KMS-11 (cell line): ENCODE measurements at regions not wholly inside any gene's neighbourhood (a gene's known extent, or its start where the extent isn't known, plus 50 kb on each side); places are given as distances from the start of the nearest gene placed in this dataset.

Experiments
- H2AFZ ChIP-seq: fragments of 200-600 bp; sonication (generic); 2 replicates; pipeline ENCODE4 v1.6.1; 2016; ENCODE audit warnings: antibody characterized with exemption, mixed run types, low read depth
- H3K27ac ChIP-seq: fragments of 200-600 bp; sonication (generic); 2 replicates; pipeline ENCODE4 v1.6.1; 2016; ENCODE audit warnings: mild to moderate bottlenecking, mixed run types
- H3K27me3 ChIP-seq: fragments of 200-600 bp; sonication (generic); 2 replicates; pipeline ENCODE4 v1.6.1; 2017; ENCODE audit warnings: mild to moderate bottlenecking, low read depth, mixed run types, moderate library complexity; ENCODE audit not compliant: insufficient read depth
- H3K36me3 ChIP-seq: fragments of 200-600 bp; sonication (generic); 2 replicates; pipeline ENCODE4 v1.6.1; 2017; ENCODE audit warnings: mild to moderate bottlenecking, mixed run types; ENCODE audit not compliant: insufficient read depth
- H3K4me1 ChIP-seq: fragments of 200-600 bp; sonication (generic); 2 replicates; pipeline ENCODE4 v1.6.1; 2016; ENCODE audit warnings: mild to moderate bottlenecking, low read depth, mixed run types; ENCODE audit not compliant: poor library complexity, severe bottlenecking
- H3K4me2 ChIP-seq: fragments of 200-600 bp; sonication (generic); 2 replicates; pipeline ENCODE4 v1.7.0; 2016; ENCODE audit warnings: mild to moderate bottlenecking, mixed run types
- H3K4me3 ChIP-seq: fragments of 200-600 bp; sonication (generic); IDR thresholded peaks from 2 replicates; pipeline ENCODE4 v1.6.1; 2017; ENCODE audit warnings: low read depth, low read length, mixed read lengths; ENCODE audit not compliant: insufficient read depth
- H3K79me2 ChIP-seq: fragments of 200-600 bp; sonication (generic); 2 replicates; pipeline ENCODE4 v1.6.1; 2016; ENCODE audit warnings: low read depth, mixed run types; ENCODE audit not compliant: insufficient read depth
- H3K9ac ChIP-seq: fragments of 200-600 bp; sonication (generic); 2 replicates; pipeline ENCODE4 v1.6.1; 2016; ENCODE audit warnings: mild to moderate bottlenecking, mixed run types
- H4K20me1 ChIP-seq: fragments of 200-600 bp; sonication (generic); 2 replicates; pipeline ENCODE4 v1.6.1; 2016; ENCODE audit warnings: mild to moderate bottlenecking, mixed run types; ENCODE audit not compliant: insufficient read depth
- CTCF ChIP-seq: fragments of 200-600 bp; sonication (generic); conservative IDR thresholded peaks from 2 replicates; pipeline ENCODE4 v1.6.1; 2017; ENCODE audit warnings: low read depth, mild to moderate bottlenecking, antibody characterized with exemption, low read length, moderate library complexity, mixed read lengths

- Histone ChIP-seq H3K4me2 (no peak overlapping the region), H2AFZ (no peak overlapping the region), H3K4me1 (no peaks in the 10 kb centered on the region), H3K27ac (no peak overlapping the region), H3K27me3 (no peaks in the 10 kb centered on the region), H3K4me3 (no peak overlapping the region), H3K9ac (no peak overlapping the region), H4K20me1 (no peaks in the 10 kb centered on the region), H3K79me2 (no peaks in the 10 kb centered on the region), H3K36me3 (no peaks in the 10 kb centered on the region)
- TF ChIP-seq CTCF = no peak
Observed at GRCh38 chr4:126298271-126298670, 983.5 kb downstream of the FAT4 start.

- no peak for TF ChIP-seq CTCF
- H3K36me3 ChIP-seq = no peaks in the 10 kb centered on the region
- no peak overlapping the region for H3K4me3 ChIP-seq
- H3K4me2 ChIP-seq = no peak overlapping the region
- no peaks in the 10 kb centered on the region for H3K79me2 ChIP-seq
- no peaks in the 10 kb centered on the region for H3K27me3 ChIP-seq
- H3K4me1 ChIP-seq = no peaks in the 10 kb centered on the region
- no peaks in the 10 kb centered on the region for H4K20me1 ChIP-seq
- no peak overlapping the region for H3K9ac ChIP-seq
- H2AFZ ChIP-seq = no peak overlapping the region
- no peak overlapping the region for H3K27ac ChIP-seq
Observed at GRCh38 chr4:126306152-126306869, 991.6 kb downstream of the FAT4 start.

GRCh38 chr4:126318376-126318775, 1003.6 kb downstream of the FAT4 start:
- Histone ChIP-seq H3K4me1 (no peaks in the 10 kb centered on the region), H3K4me3 (no peak overlapping the region), H3K36me3 (no peaks in the 10 kb centered on the region), H3K27ac (no peak overlapping the region), H3K27me3 (no peaks in the 10 kb centered on the region), H3K79me2 (no peaks in the 10 kb centered on the region), H2AFZ (no peak overlapping the region), H3K4me2 (no peak overlapping the region), H3K9ac (no peak overlapping the region), H4K20me1 (no peaks in the 10 kb centered on the region)
- no peak for TF ChIP-seq CTCF

GRCh38 chr4:126328914-126329313, 1014.2 kb downstream of the FAT4 start:
- Histone ChIP-seq H4K20me1 (no peaks in the 10 kb centered on the region), H3K4me1 (no peaks in the 10 kb centered on the region), H3K27me3 (no peaks in the 10 kb centered on the region), H3K4me2 (no peak overlapping the region), H3K4me3 (no peak overlapping the region), H2AFZ (no peak overlapping the region), H3K9ac (no peak overlapping the region), H3K27ac (no peak overlapping the region), H3K79me2 (no peaks in the 10 kb centered on the region), H3K36me3 (no peaks in the 10 kb centered on the region)
- TF ChIP-seq CTCF = no peak
